BE2C (cell line): ENCODE measurements at regions not wholly inside any gene's neighbourhood (a gene's known extent, or its start where the extent isn't known, plus 50 kb on each side); places are given as distances from the start of the nearest gene placed in this dataset.

ENCODE experiments used
- DNase-seq: peaks from one replicate; pipeline ENCODE4 v3.0.0-alpha.2; 2020
- H3K27me3 ChIP-seq: fragments of 250-450 bp; sonication (Bioruptor Pico); 2 replicates; pipeline ENCODE4 v1.5.1; 2020; ENCODE audit warnings: mild to moderate bottlenecking
- H3K36me3 ChIP-seq: fragments of 250-450 bp; sonication (Bioruptor Pico); 2 replicates; pipeline ENCODE4 v1.5.1; 2020; ENCODE audit warnings: mild to moderate bottlenecking
- H3K4me1 ChIP-seq: fragments of 250-450 bp; sonication (Bioruptor Pico); 2 replicates; pipeline ENCODE4 v1.5.1; 2020
- H3K4me3 ChIP-seq: 2 replicates; pipeline ENCODE4 v1.5.1; 2011; ENCODE audit warnings: low read depth, low read length
- H3K9me3 ChIP-seq: fragments of 250-450 bp; sonication (Bioruptor Pico); 2 replicates; pipeline ENCODE4 v1.5.1; 2020
- TF ChIP-seq, protein P1 (sequence below): IDR thresholded peaks from 2 replicates; pipeline ENCODE4 v1.5.1; 2012; ENCODE audit warnings: mild to moderate bottlenecking, low read depth, low read length

GRCh38 chr11:128053981-128054931 lies 533.1 kb downstream of the ETS1 start:
- no peak for DNase-seq
- H3K4me3 ChIP-seq = no peak overlapping the region
- TF ChIP-seq, protein P1, sequence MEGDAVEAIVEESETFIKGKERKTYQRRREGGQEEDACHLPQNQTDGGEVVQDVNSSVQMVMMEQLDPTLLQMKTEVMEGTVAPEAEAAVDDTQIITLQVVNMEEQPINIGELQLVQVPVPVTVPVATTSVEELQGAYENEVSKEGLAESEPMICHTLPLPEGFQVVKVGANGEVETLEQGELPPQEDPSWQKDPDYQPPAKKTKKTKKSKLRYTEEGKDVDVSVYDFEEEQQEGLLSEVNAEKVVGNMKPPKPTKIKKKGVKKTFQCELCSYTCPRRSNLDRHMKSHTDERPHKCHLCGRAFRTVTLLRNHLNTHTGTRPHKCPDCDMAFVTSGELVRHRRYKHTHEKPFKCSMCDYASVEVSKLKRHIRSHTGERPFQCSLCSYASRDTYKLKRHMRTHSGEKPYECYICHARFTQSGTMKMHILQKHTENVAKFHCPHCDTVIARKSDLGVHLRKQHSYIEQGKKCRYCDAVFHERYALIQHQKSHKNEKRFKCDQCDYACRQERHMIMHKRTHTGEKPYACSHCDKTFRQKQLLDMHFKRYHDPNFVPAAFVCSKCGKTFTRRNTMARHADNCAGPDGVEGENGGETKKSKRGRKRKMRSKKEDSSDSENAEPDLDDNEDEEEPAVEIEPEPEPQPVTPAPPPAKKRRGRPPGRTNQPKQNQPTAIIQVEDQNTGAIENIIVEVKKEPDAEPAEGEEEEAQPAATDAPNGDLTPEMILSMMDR = no peak

GRCh38 chr11:128052912-128053641 lies 534.3 kb downstream of the ETS1 start:
- Histone ChIP-seq H3K9me3 (no peaks in the 10 kb centered on the region), H3K4me3 (no peak overlapping the region), H3K4me1 (no peaks in the 10 kb centered on the region), H3K27me3 (no peaks in the 10 kb centered on the region), H3K36me3 (no peaks in the 10 kb centered on the region)
- TF ChIP-seq, protein P1 = no peak
- no peak for DNase-seq

More at GRCh38 chr11:128053981-128054931, 533.1 kb downstream of the ETS1 start:
- H3K9me3 ChIP-seq = no peaks in the 10 kb centered on the region
- no peaks in the 10 kb centered on the region for H3K27me3 ChIP-seq
- no peaks in the 10 kb centered on the region for H3K4me1 ChIP-seq
- no peaks in the 10 kb centered on the region for H3K36me3 ChIP-seq

GRCh38 chr11:128048121-128048520 lies 539.2 kb downstream of the ETS1 start:
- TF ChIP-seq, protein P1 = no peak
- no peaks in the 10 kb centered on the region for H3K4me1 ChIP-seq
- DNase-seq = no peak
- no peaks in the 10 kb centered on the region for H3K9me3 ChIP-seq
- H3K36me3 ChIP-seq = no peaks in the 10 kb centered on the region
- no peaks in the 10 kb centered on the region for H3K27me3 ChIP-seq
- no peak overlapping the region for H3K4me3 ChIP-seq

- Histone ChIP-seq H3K4me3 (no peak overlapping the region), H3K36me3 (no peaks in the 10 kb centered on the region), H3K4me1 (no peaks in the 10 kb centered on the region), H3K9me3 (no peaks in the 10 kb centered on the region), H3K27me3 (no peaks in the 10 kb centered on the region)
- TF ChIP-seq, protein P1 = no peak
- DNase-seq = no peak
Measured at GRCh38 chr11:128047026-128047425, 540.3 kb downstream of the ETS1 start.

DNA sequence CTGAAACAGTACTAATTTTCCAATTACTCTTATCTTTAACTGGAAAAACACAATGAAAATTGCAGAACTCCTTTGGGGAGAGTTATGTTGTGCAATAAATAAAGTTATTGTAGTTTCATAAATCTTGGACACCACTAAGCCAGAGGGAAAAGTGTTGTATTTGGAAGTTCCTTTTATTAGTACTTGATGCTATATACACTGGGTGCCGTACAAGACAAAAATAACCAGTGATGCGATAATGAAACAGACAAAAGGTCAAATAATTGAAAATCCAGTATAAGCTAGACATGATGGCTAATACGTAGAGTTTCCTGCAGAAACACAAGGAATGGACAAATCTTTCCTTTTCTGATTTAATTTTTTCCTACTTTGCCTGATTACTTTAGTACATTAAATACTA lies 541.1 kb downstream of the ETS1 start:
- Histone ChIP-seq H3K4me3 (no peak overlapping the region), H3K27me3 (no peaks in the 10 kb centered on the region), H3K4me1 (no peaks in the 10 kb centered on the region), H3K36me3 (no peaks in the 10 kb centered on the region), H3K9me3 (no peaks in the 10 kb centered on the region)
- DNase-seq = no peak
- TF ChIP-seq, protein P1 = no peak
